K562 (cell line): ENCODE measurements at regions not wholly inside any gene's neighbourhood (a gene's known extent, or its start where the extent isn't known, plus 50 kb on each side); places are given as distances from the start of the nearest gene placed in this dataset.

Experiments
- ATAC-seq: fragments of 200-7000 bp; cut with Tn5 transposase; 3 replicates; pipeline ENCODE4 v1.9.1; 2020; ENCODE audit warnings: moderate library complexity
- BruUV-seq: library from RNA; stranded (reverse); fragments of 400-500 nt; replicated peaks from 2 replicates; lab custom pipeline; 2021; lab: Mats Ljungman, UMichigan
- CTCF ChIA-PET: fragments of 300-600 bp; formaldehyde crosslinking; extraction: SDS; loops from one replicate; lab custom pipeline; 2021; ENCODE audit warnings: low intra/inter-chr PET ratio; lab: Yijun Ruan, JAX
- POLR2A ChIA-PET: fragments of 300-600, 350-650 bp; sonication (Branson Sonifier 250); formaldehyde crosslinking; extraction: SDS; loops from one replicate; lab custom pipeline; 2021; ENCODE audit warnings: antibody characterized with exemption, inconsistent platforms; lab: Yijun Ruan, JAX
- DNase-seq, 4 experiments: peaks; one replicate each; pipeline versions ENCODE4 v3.0.0 to v3.0.0-alpha.2; 2011 to 2018; ENCODE audit warnings: low spot score in 3 of 4, mixed read lengths in 3 of 4; ENCODE audit errors: extremely low read depth in 1 of 4
- FAIRE-seq: peaks from 2 replicates; lab custom pipeline; 2011; peaks lifted over from hg19 to GRCh38; lab: Jason Lieb, UNC
- H2AFZ ChIP-seq: 2 replicates; pipeline ENCODE4 v1.6.0; 2011; ENCODE audit warnings: low read depth, low read length, control low read depth, inconsistent platforms
- H3K27ac ChIP-seq: fragments of 200-600 bp; 3 replicates; pipeline ENCODE4 v1.8.0; 2011; ENCODE audit warnings: low read depth, mild to moderate bottlenecking, control low read depth, inconsistent platforms, low read length, moderate library complexity, mixed read lengths; ENCODE audit errors: extremely low read depth
- H3K27me3 ChIP-seq, 2 experiments: fragments of 300-600 bp in 1 of 2; 2 replicates in 1 of 2; 3 replicates in 1 of 2; pipeline versions ENCODE4 v1.6.0 to v1.8.0; 2011; ENCODE audit warnings: inconsistent platforms in 2 of 2, low read length in 2 of 2, mild to moderate bottlenecking in 1 of 2, mixed read lengths in 1 of 2, moderate library complexity in 1 of 2; ENCODE audit not compliant: control insufficient read depth in 2 of 2, insufficient read depth in 2 of 2
- H3K36me3 ChIP-seq: fragments of 300-600 bp; 3 replicates; pipeline ENCODE4 v1.8.0; 2011; ENCODE audit warnings: mild to moderate bottlenecking, low read length, inconsistent platforms; ENCODE audit not compliant: control insufficient read depth, insufficient read depth
- H3K4me1 ChIP-seq, 2 experiments: fragments of 200-600 bp in 1 of 2; replicated peaks in 1 of 2; 2 replicates in 1 of 2; 3 replicates in 1 of 2; pipeline versions ENCODE4 v1.5.1 to v1.8.0; 2011; ENCODE audit warnings: inconsistent platforms in 2 of 2, low read length in 2 of 2, mild to moderate bottlenecking in 1 of 2, mixed read lengths in 1 of 2, moderate library complexity in 1 of 2; ENCODE audit not compliant: control insufficient read depth in 2 of 2, insufficient read depth in 2 of 2
- H3K4me2 ChIP-seq: 2 replicates; pipeline ENCODE4 v1.6.1; 2011; ENCODE audit warnings: low read length, control low read depth, inconsistent platforms, mixed read lengths; ENCODE audit not compliant: insufficient read depth
- H3K4me3 ChIP-seq: fragments of 200-600 bp; sonication (generic), shearing (Covaris generic); 2 replicates; pipeline ENCODE4 v1.5.1; 2016; ENCODE audit warnings: control low read depth, inconsistent platforms
- H3K79me2 ChIP-seq: fragments of 200-600 bp; 3 replicates; pipeline ENCODE4 v1.8.0; 2011; ENCODE audit warnings: low read length, inconsistent platforms; ENCODE audit not compliant: control insufficient read depth, insufficient read depth
- H3K9ac ChIP-seq, 2 experiments: 2 replicates each; pipeline versions ENCODE4 v1.6.0 to v1.6.1; 2011; ENCODE audit warnings: low read depth in 2 of 2, low read length in 2 of 2, control low read depth in 1 of 2, inconsistent platforms in 1 of 2, mild to moderate bottlenecking in 1 of 2, mixed read lengths in 1 of 2; ENCODE audit not compliant: insufficient read depth in 1 of 2
- H3K9me1 ChIP-seq: one replicate; pipeline ENCODE4 v1.6.0; 2011; ENCODE audit warnings: inconsistent platforms, mild to moderate bottlenecking, low read length, moderate library complexity; ENCODE audit not compliant: control insufficient read depth, insufficient read depth
- H3K9me3 ChIP-seq: replicated peaks from 2 replicates; pipeline ENCODE4 v1.5.1; 2011; ENCODE audit warnings: low read depth, low read length, inconsistent platforms; ENCODE audit not compliant: control insufficient read depth, insufficient read depth
- H4K20me1 ChIP-seq: replicated peaks from 2 replicates; pipeline ENCODE4 v1.6.1; 2011; ENCODE audit warnings: low read length, inconsistent platforms, mixed read lengths; ENCODE audit not compliant: control insufficient read depth, insufficient read depth
- ETS2 ChIP-seq: IDR thresholded peaks from 2 replicates; pipeline ENCODE4 v1.6.1; 2016; ENCODE audit warnings: borderline replicate concordance, missing genetic modification characterization, mild to moderate bottlenecking, moderate library complexity, missing compliant biosample characterization; ENCODE audit not compliant: poor library complexity, severe bottlenecking
- MAZ ChIP-seq, 2 experiments: fragments of 450-650 bp in 1 of 2; sonication (generic) in 1 of 2; formaldehyde crosslinking; IDR thresholded peaks in 1 of 2; conservative IDR thresholded peaks in 1 of 2; 2 replicates each; pipeline versions ENCODE4 v1.4.0 to v1.5.0; 2020; ENCODE audit warnings: mild to moderate bottlenecking in 1 of 2, missing genetic modification reagents in 1 of 2
- PCBP2 ChIP-seq: fragments of 200-400 bp; formaldehyde crosslinking; IDR thresholded peaks from 2 replicates; pipeline ENCODE4 v1.6.1; 2018; ENCODE audit warnings: low read length, low read depth, mild to moderate bottlenecking, moderate library complexity; ENCODE audit not compliant: poor library complexity, severe bottlenecking
- PHF8 ChIP-seq: fragments of 200-600 bp; sonication (generic); IDR thresholded peaks from 2 replicates; pipeline ENCODE4 v1.6.1; 2012; ENCODE audit warnings: mixed run types, mild to moderate bottlenecking, inconsistent platforms, low read length, moderate library complexity, borderline replicate concordance
- THRAP3 ChIP-seq: fragments of 450-650 bp; IDR thresholded peaks from 2 replicates; pipeline ENCODE4 v1.6.1; 2016; ENCODE audit warnings: mild to moderate bottlenecking, inconsistent platforms, borderline replicate concordance
- TSC22D4 ChIP-seq: fragments of 450-650 bp; IDR thresholded peaks from 2 replicates; pipeline ENCODE4 v1.6.1; 2016; ENCODE audit warnings: missing genetic modification characterization, missing biosample characterization, control low read depth
- ZNF3 ChIP-seq: fragments of 250-450 bp; sonication (Bioruptor Pico); IDR thresholded peaks from 2 replicates; pipeline ENCODE4 v1.5.0; 2021; ENCODE audit warnings: mild to moderate bottlenecking, moderate library complexity
- WGBS: fragments of 100-300 bp; shearing (Covaris generic); methylation state at CpG from one replicate; pipeline ENCODE4 v1.1.6; 2016; ENCODE audit warnings: low coverage, mixed read lengths; ENCODE audit not compliant: insufficient coverage; ENCODE audit errors: missing lambda C conversion rate; 5-methylcytosine and 5-hydroxymethylcytosine counted together
- in situ Hi-C: fragments of 300-500 bp; cut with MboI; formaldehyde crosslinking; loops from 4 replicates; pipeline ENCODE4 v1.15.0; 2018; ENCODE audit warnings: inconsistent platforms, mixed read lengths
- intact Hi-C: fragments of 100-400 bp; cut with micrococcal nuclease; formaldehyde crosslinking; loops from 2 replicates; pipeline ENCODE4 v1.14.2; 2022
- TF ChIP-seq, protein P1 (sequence below), 2 experiments: fragments of 450-650 bp; IDR thresholded peaks; 2 replicates each; pipeline ENCODE4 v1.6.1; 2016; ENCODE audit warnings: mild to moderate bottlenecking in 2 of 2, borderline replicate concordance in 1 of 2, low read depth in 1 of 2, moderate library complexity in 1 of 2
- TF ChIP-seq, protein P2 (sequence below): fragments of 250-450 bp; sonication (Bioruptor Pico); IDR thresholded peaks from 2 replicates; pipeline ENCODE4 v1.8.0; 2021; ENCODE audit warnings: borderline replicate concordance, mild to moderate bottlenecking, moderate library complexity; ENCODE audit not compliant: poor library complexity, severe bottlenecking
- TF ChIP-seq, protein P3 (sequence below): fragments of 450-650 bp; IDR thresholded peaks from 2 replicates; pipeline ENCODE4 v1.6.1; 2016; ENCODE audit warnings: low read depth, mild to moderate bottlenecking, moderate library complexity

DNA sequence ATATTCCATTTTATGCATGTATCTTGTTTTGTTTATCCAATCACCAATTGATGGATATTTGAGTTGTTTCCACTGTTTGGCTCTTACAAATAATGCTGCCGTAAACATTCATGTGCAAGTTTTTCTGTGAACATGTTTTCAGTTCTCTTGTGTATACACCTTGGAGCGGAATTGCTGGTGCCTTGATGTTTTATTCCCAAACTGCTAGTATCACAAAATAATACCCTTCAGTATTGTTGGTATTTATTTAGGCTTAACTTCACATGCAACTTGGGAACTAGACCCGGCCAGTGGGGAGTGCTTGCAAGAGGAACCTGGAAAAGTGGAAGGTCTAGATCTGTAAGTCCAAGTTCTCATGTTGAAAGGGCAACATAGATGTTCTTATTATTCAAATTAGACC is 115.9 kb downstream of the CRYAA start:
- no peak overlapping the region for H3K27ac ChIP-seq
- intact Hi-C loops = no loop called here
- no peak overlapping the region for H3K4me2 ChIP-seq
- DNase-seq = no peak
- H2AFZ ChIP-seq = no peak overlapping the region
- H3K4me1 ChIP-seq = peaks cover 0 to 12% of the 10 kb centered on the region in 2 experiments; a peak in 1 of 5 replicates
- H4K20me1 ChIP-seq = peaks cover 8% of the 10 kb centered on the region
- peaks cover 3 to 35% of the 10 kb centered on the region in 2 experiments; a peak in 3 of 5 replicates for H3K27me3 ChIP-seq
- peak; percentile 72 for FAIRE-seq
- H3K9me1 ChIP-seq = peaks cover 3% of the 10 kb centered on the region
- no peaks in the 10 kb centered on the region; the same call in 1 of the 2 replicates for H3K9me3 ChIP-seq
- TF ChIP-seq PHF8 (no peak), TSC22D4 (tag) (no peak), MAZ (CRISPR knock-in tag; conservative IDR thresholded peaks at IDR 0.05 in 1 of 2, IDR thresholded peaks at IDR 0.05 in 1 of 2) (no peak), THRAP3 (no peak), ZNF3 (CRISPR knock-in tag) (no peak), PCBP2 (no peak), ETS2 (tag) (no peak)
- TF ChIP-seq, protein P1, sequence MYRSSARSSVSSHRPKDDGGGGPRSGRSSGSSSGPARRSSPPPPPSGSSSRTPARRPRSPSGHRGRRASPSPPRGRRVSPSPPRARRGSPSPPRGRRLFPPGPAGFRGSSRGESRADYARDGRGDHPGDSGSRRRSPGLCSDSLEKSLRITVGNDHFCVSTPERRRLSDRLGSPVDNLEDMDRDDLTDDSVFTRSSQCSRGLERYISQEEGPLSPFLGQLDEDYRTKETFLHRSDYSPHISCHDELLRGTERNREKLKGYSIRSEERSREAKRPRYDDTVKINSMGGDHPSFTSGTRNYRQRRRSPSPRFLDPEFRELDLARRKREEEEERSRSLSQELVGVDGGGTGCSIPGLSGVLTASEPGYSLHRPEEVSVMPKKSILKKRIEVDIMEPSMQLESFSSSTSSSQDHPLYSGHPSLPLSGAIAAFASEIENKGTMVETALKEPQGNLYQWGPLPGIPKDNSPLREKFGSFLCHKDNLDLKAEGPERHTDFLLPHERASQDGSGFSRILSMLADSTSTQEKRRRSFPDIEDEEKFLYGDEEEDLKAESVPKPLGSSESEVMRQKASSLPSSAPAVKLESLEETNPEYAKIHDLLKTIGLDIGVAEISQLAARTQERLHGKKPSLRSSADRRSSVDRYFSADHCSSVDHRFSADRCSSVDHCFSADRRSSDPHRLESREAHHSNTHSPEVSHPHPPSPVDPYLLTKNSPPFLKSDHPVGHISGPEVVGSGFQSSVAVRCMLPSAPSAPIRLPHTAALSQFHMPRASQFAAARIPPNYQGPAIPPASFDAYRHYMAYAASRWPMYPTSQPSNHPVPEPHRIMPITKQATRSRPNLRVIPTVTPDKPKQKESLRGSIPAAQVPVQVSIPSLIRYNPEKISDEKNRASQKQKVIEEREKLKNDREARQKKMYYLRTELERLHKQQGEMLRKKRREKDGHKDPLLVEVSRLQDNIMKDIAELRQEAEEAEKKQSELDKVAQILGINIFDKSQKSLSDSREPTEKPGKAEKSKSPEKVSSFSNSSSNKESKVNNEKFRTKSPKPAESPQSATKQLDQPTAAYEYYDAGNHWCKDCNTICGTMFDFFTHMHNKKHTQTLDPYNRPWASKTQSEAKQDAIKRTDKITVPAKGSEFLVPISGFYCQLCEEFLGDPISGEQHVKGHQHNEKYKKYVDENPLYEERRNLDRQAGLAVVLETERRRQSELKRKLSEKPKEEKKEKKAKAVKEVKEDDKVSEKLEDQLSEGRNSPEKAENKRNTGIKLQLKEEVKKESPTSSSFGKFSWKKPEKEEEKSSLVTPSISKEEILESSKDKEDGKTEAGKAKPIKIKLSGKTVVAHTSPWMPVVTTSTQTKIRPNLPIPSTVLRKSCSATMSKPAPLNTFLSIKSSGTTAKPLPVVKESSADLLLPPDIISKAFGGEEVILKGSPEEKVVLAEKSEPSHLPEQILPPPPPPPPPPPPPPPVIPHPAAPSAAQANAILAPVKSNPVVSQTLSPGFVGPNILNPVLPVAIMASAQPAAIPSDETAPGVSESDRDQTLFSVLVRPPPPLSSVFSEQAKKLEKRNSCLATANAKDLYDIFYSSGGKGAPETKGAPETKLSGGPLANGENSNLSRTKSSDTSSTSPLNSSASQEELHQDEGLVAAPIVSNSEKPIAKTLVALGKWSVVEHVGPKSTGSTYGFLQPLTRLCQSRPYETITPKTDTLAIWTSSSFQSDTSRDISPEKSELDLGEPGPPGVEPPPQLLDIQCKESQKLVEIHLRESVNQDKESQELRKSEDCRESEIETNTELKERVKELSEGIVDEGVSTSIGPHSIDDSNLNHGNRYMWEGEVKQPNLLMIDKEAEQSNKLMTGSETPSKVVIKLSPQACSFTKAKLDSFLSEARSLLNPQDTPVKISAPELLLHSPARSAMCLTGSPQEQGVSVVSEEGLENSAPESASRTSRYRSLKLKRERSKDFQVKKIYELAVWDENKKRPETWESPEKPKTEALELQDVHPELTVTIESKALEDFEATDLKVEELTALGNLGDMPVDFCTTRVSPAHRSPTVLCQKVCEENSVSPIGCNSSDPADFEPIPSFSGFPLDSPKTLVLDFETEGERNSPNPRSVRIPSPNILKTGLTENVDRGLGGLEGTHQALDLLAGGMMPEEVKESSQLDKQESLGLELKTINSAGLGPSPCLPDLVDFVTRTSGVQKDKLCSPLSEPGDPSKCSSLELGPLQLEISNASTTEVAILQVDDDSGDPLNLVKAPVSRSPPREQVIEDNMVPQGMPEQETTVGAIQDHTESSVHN (IDR thresholded peaks at IDR 0.05; ENCODE audit: borderline replicate concordance in 1 of 2, low read depth in 1 of 2) = no peak
- TF ChIP-seq, protein P2, sequence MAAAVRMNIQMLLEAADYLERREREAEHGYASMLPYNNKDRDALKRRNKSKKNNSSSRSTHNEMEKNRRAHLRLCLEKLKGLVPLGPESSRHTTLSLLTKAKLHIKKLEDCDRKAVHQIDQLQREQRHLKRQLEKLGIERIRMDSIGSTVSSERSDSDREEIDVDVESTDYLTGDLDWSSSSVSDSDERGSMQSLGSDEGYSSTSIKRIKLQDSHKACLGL (CRISPR knock-in tag) = no peak
- TF ChIP-seq, protein P3, sequence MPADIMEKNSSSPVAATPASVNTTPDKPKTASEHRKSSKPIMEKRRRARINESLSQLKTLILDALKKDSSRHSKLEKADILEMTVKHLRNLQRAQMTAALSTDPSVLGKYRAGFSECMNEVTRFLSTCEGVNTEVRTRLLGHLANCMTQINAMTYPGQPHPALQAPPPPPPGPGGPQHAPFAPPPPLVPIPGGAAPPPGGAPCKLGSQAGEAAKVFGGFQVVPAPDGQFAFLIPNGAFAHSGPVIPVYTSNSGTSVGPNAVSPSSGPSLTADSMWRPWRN = no peak
- no peaks in the 10 kb centered on the region for H3K36me3 ChIP-seq
- CTCF ChIA-PET = no interaction called here
- in situ Hi-C loops = no loop called here
- no peak for ATAC-seq
- no TSS peak for BruUV-seq
- POLR2A ChIA-PET = no interaction called here
- 1% methylated on average over 3 of the region's 3 CpGs for WGBS
- H3K79me2 ChIP-seq = no peaks in the 10 kb centered on the region
- no peak overlapping the region for H3K9ac ChIP-seq
- H3K4me3 ChIP-seq = no peak overlapping the region
